HG03354 (cell line): ENCODE measurements at regions not wholly inside any gene's neighbourhood (a gene's known extent, or its start where the extent isn't known, plus 50 kb on each side); places are given as distances from the start of the nearest gene placed in this dataset.

ENCODE experiments used
- ATAC-seq: cut with Tn5 transposase; IDR thresholded peaks from one replicate; pipeline ENCODE4 v1.9.1; 2021; ENCODE audit warnings: mild to moderate bottlenecking; ENCODE audit not compliant: unreplicated experiment, poor library complexity, severe bottlenecking

DNA sequence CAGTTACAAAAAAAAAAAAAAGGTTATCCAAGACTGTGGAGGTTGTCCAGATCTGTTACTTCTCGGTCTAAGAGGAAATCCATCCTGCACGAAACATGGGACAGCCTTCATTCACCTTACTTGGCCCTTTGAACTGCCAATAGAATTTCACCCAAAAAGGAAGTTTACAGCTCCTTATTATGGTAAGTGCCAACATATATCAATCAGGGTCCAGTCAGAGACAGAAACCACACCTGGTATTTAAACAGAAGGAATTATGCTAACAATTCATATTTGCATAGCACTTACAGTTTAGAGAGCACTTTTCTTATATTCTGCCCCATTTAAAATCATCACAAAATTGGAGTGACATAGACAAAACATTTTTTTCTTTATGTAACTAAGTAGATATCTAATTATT lies 93.6 kb upstream of the PTPN3 start:
- ATAC-seq, result no peak

- no peak for ATAC-seq
Observed at GRCh38 chr9:109593612-109594011, 95.5 kb upstream of the PTPN3 start.

DNA sequence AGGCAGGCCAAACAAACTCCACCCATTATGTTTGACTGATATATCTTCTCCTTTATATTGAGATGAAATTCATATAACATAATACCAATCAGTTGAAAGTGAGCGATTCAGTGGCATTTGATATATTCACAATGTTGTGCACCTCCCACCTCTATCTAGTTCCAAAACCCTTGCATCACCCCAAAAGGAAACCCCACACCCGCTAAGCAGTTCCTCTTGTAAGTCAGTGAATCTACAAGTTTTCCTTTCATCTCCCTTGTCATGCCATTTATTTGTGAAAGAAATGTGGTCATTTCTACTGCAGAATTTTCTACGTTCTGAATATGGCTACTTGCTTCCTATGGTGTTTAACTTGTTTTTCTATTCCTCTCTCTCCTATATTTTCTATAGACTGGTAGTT lies 99.4 kb upstream of the PTPN3 start:
- ATAC-seq, result no peak

DNA sequence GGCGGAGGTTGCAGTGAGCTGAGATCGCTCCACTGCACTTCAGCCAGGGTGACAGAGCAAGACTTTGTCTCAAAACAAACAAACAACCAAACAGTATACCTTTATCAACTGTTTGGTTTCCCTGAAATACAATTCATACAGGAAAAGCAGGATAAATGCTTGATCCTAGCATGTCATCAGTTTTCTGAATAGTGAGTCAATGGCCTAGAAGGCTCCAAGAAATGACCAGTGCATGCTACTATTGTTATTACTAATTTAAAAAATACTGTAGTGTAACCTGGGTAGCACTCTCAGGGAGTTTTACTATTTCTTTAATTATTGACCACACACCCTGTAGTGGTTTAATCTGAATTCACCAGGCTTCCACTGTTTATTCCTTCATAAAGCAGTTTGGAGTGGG lies 101.0 kb upstream of the PTPN3 start:
- no peak for ATAC-seq

DNA sequence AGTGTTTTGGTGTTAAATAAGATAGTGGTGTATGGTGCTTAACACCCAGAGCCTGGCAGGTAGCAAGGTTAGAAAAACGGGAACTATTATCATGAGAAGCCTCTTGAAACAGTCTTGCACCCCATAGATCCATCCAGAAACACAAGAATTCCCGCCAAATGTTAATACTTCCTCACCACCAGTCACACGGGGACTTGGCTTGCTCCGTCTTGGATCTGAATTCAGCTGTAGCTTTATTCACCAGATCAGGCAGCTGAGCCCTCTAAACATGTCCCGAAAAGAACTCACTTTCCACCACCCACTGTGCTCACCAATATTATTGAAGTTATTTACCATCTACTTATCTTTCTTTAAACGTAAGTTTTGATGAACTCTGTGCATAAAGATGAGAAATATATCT lies 101.6 kb upstream of the PTPN3 start:
- ATAC-seq, result no peak

- no peak for ATAC-seq
Observed at GRCh38 chr9:109600142-109600541, 102.0 kb upstream of the PTPN3 start.

GRCh38 chr9:109601181-109601580 lies 103.1 kb upstream of the PTPN3 start:
- ATAC-seq, result no peak

GRCh38 chr9:109602987-109603386 lies 104.9 kb upstream of the PTPN3 start:
- no peak for ATAC-seq

DNA sequence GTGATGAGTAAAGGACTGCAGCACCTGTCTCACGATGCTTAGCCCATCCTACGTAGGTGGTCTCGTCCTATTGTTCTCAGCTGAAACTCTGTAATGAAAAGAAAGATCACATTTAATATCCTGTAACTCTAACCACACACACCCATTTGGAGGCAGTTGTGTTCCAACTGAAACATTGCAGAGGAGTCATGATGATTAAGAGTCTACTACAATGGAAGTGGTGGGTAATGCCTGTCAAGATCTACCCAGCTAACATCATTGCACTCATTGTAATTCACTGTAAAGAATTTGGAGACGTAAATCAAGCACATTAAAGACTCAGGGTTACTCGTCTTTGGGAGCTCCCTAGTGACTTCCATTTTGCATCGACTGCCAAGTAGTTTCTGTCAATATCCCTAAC lies 106.0 kb upstream of the PTPN3 start:
- no peak for ATAC-seq

DNA sequence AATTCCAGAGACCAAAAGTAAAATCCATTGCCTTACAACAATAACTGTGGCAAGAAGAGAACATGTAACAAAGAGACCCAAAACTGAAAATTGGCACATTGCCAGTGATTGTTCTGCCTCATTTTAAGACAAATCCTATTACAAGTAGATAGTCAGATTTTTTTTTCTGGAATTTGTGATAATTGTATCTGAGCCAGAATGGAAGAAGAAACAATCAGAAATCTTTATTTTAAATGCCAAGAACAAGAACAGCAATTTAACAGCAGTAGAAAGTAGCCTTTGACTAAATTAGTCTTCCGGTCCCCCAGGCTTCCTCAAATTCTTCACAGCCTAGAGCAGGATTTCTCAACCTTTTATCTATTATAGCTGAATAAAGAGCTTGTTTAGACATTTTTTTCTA lies 106.7 kb upstream of the PTPN3 start:
- ATAC-seq, result no peak

DNA sequence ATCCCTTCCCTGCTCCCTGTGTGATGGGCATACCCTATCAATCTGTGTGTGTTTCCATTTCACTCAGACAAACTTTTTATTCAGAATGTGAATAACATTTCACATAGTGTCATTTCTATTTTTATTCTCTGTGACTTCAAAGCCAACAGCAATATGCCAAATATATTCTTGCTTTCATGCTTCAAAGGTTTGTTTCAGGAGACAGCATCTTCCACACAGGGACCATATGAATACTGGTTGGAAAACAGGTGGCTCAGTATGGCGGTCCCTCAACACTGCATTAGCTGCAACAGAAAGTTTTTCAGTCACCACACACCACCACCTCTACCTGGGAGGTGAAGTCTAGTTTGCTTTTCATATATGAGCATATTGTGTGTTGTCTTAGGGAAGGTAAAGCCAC lies 111.0 kb upstream of the PTPN3 start:
- no peak for ATAC-seq

- ATAC-seq, result no peak
Observed at GRCh38 chr9:109616571-109617120, 118.5 kb upstream of the PTPN3 start.

DNA sequence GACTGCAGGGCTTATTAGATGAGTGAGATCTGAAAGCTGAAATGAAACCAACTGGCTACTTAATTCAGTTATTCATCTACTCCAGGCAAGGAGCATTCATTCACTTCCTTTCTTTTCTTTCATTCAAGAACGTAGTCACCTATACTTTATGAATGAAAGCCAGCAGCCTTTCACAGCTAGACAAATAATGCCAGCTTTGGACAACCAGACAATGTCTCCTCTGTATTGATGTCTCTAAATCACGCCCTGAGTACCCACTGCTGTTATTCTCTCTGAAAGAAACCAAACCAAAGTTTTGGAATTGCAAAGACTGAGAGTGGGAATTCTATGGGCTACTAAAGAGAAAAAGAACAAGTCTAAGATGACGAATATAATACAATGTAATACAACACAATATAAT lies 121.2 kb upstream of the PTPN3 start:
- no peak for ATAC-seq

DNA sequence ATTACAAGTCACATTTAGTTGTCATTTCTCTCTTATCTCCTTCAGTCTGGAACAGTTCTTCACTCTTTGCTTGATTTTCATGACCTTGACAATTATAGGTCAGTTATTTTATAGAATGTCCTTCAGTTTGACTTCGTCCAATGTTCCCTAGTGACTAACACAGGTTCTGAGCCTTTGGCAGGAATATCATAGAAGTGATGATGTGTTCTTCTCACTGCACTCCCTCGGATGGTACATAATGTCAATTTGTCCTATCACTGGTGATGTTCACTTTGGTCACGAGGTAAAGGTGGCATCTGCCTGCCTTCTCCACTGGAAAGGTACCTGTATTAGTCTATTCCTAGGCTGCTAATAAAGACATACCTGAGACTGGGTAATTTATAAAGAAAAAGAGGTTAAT lies 126.0 kb upstream of the PTPN3 start:
- no peak for ATAC-seq

GRCh38 chr9:109624896-109625295 lies 126.8 kb upstream of the PTPN3 start:
- ATAC-seq, result no peak

- no peak for ATAC-seq
Observed at GRCh38 chr9:109627042-109627441, 128.9 kb upstream of the PTPN3 start.

DNA sequence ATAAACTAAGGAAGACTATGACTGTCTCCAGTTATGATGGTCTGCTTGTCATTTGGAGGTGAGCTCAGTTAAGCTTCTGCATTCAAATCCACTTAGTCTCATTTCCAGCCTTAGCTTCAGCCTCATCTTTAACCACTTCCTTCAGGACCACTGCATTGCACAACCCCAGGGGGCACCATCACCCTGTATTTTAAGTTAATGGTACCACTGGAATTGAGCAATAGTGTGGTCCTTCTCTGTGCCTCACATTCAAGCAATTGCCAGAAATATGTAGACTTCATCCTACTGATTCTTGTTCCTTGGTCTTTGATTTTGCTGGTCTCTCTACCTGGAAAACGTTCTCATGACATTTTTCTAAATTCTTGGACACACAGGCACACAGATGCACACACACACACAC lies 131.5 kb upstream of the PTPN3 start:
- ATAC-seq, result no peak

DNA sequence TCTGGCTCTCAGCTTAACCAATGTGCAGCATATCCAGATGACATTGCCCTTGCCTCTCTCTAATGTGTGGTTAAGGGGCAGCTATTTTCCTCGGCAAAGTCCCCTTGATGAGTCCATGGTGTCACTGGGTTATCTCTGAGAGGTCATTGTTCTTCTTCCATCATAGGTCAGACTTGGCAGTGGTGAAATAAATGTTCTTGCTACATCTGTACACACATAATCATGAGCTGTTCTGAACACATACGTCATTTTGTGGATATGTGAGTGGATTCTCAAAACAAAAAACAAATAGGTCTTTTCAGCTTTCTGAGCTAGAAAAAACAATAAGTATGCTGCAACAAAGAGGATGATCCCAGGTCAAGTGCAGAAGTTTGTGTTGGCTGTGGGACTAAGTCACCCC lies 134.7 kb upstream of the PTPN3 start:
- ATAC-seq, result no peak

DNA sequence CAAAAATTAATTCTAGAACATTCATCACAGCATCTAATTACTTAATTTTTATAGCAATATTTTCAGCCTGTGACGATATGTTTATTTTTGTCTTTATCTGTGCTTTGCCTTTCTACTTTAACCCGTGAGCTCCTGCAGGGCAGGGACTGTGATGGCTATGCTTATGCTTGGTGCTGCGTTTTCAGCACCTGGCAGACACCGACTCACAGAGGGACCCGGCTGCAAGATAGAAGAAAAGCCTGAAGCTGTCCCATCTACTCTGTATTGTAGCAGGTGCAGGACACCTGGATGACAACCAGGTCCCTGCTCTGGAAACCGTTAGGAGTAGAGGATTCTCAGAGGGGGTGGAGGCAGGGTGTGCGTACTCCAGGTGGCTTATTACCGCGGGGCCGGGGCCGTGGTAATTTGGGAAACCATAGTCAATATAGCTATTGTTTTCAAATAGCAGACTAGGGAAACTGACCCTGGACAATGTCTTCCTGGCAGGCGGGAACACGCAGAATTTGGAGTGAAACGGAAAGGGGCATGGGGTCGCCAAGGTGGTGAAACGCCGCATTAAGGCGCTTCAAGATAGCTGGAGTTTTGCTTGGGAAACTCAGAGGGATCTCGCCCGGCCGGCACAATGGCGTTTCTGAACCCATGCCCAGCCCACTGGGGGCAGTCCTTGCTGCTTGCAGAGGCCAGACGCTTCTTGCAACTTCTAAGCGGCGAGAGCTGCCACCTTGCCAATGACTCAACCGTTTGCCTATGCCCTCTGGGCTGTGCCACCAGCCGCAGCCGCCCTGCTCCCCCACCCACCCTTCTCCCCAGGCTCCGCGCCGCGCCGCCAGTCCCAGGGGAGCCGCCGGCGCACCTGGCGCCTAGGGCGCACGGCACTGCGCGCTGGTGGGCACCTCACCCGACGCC lies 140.1 kb upstream of the PALM2AKAP2 start:
- no peak for ATAC-seq

GRCh38 chr9:109640580-109641371 lies 139.2 kb upstream of the PALM2AKAP2 start:
- no peak for ATAC-seq

GRCh38 chr9:109641372-109641659 lies 138.7 kb upstream of the PALM2AKAP2 start:
- no peak for ATAC-seq
